HCT116 (cell line): ENCODE measurements at regions not wholly inside any gene's neighbourhood (a gene's known extent, or its start where the extent isn't known, plus 50 kb on each side); places are given as distances from the start of the nearest gene placed in this dataset.

Experiments used
- ATAC-seq: fragments of 200-7000 bp; cut with Tn5 transposase; 2 replicates; pipeline ENCODE4 v1.9.1; 2020; ENCODE audit warnings: mild to moderate bottlenecking, moderate library complexity
- BruUV-seq: library from RNA; stranded (reverse); fragments of 400-500 nt; replicated peaks from 2 replicates; lab custom pipeline; 2021; lab: Mats Ljungman, UMichigan
- CTCF ChIA-PET: fragments of 300-600 bp; sonication (Branson Sonifier 250); formaldehyde crosslinking; loops from one replicate; lab custom pipeline; 2021; ENCODE audit warnings: antibody characterized with exemption; lab: Charles Lee
- POLR2A ChIA-PET: fragments of 300-600, 350-600 bp; sonication (Branson Sonifier 250); formaldehyde crosslinking; loops from one replicate; lab custom pipeline; 2021; ENCODE audit warnings: antibody characterized with exemption; lab: Charles Lee
- RAD21 ChIA-PET, 2 experiments: fragments of 300-600 bp; sonication (Branson Sonifier 250); formaldehyde crosslinking; loops; one replicate each; lab custom pipeline; 2023; ENCODE audit warnings: low total read pairs in 2 of 2; ENCODE audit not compliant: uncharacterized antibody in 2 of 2, unreplicated experiment in 2 of 2, low non-redundant PET in 1 of 2; lab: Charles Lee
- DNase-seq: peaks from one replicate; pipeline ENCODE4 v3.0.0-alpha.2; 2010; ENCODE audit warnings: low read depth, low spot score
- H2AFZ ChIP-seq: fragments of 200-600 bp; shearing (Covaris generic), sonication (generic); 2 replicates; pipeline ENCODE4 v1.6.1; 2017; ENCODE audit warnings: low read depth, mixed run types, mixed read lengths, antibody characterized with exemption, low read length; ENCODE audit not compliant: poor library complexity, severe bottlenecking
- H3K27ac ChIP-seq: 2 replicates; pipeline ENCODE4 v1.5.1; 2012; ENCODE audit warnings: low read depth, low read length
- H3K27me3 ChIP-seq: fragments of 200-600 bp; sonication (generic); 2 replicates; pipeline ENCODE4 v1.6.1; 2016; ENCODE audit warnings: mixed run types, low read length, mixed read lengths; ENCODE audit not compliant: insufficient read depth
- H3K36me3 ChIP-seq, 2 experiments: fragments of 200-500 bp in 1 of 2; fragments of 200-600 bp in 1 of 2; sonication (Bioruptor generic) in 1 of 2; sonication (generic) in 1 of 2; 2 replicates each; pipeline versions ENCODE4 v1.5.1 to v1.6.1; 2014 to 2016; ENCODE audit warnings: low read length in 2 of 2, inconsistent platforms in 1 of 2, mixed read lengths in 1 of 2, mixed run types in 1 of 2; ENCODE audit not compliant: insufficient read depth in 2 of 2, control insufficient read depth in 1 of 2
- H3K4me1 ChIP-seq, 2 experiments: fragments of 200-600 bp in 1 of 2; sonication (generic) in 1 of 2; 2 replicates each; pipeline versions ENCODE4 v1.5.1 to v1.6.1; 2012 to 2017; ENCODE audit warnings: low read length in 2 of 2, inconsistent platforms in 1 of 2, mild to moderate bottlenecking in 1 of 2, mixed read lengths in 1 of 2, mixed run types in 1 of 2, moderate library complexity in 1 of 2; ENCODE audit not compliant: insufficient read depth in 2 of 2, control insufficient read depth in 1 of 2
- H3K4me2 ChIP-seq: fragments of 200-600 bp; sonication (generic); 2 replicates; pipeline ENCODE4 v1.6.1; 2017; ENCODE audit warnings: mixed run types, low read length, mixed read lengths
- H3K4me3 ChIP-seq, 2 experiments: fragments of 200-600 bp in 1 of 2; sonication (generic) in 1 of 2; replicated peaks in 1 of 2; 2 replicates each; pipeline ENCODE4 v1.5.1; 2011 to 2016; ENCODE audit warnings: low read length in 2 of 2, control low read depth in 1 of 2, low read depth in 1 of 2, mild to moderate bottlenecking in 1 of 2, mixed read lengths in 1 of 2, mixed run types in 1 of 2
- H3K79me2 ChIP-seq: fragments of 200-600 bp; sonication (generic); 2 replicates; pipeline ENCODE4 v1.6.1; 2017; ENCODE audit warnings: mild to moderate bottlenecking, mixed run types, low read length, moderate library complexity, mixed read lengths; ENCODE audit not compliant: insufficient read depth
- H3K9ac ChIP-seq: fragments of 200-600 bp; sonication (generic); 2 replicates; pipeline ENCODE4 v1.6.1; 2016; ENCODE audit warnings: low read length, mixed read lengths
- H3K9me2 ChIP-seq: fragments of 200-600 bp; sonication (generic), shearing (Covaris generic); 2 replicates; pipeline ENCODE4 v1.6.1; 2017; ENCODE audit warnings: mixed run types, mild to moderate bottlenecking, moderate library complexity; ENCODE audit not compliant: insufficient read depth
- H3K9me3 ChIP-seq, 2 experiments: fragments of 200-500 bp in 1 of 2; fragments of 200-600 bp in 1 of 2; sonication (Bioruptor generic) in 1 of 2; sonication (generic) in 1 of 2; 2 replicates each; pipeline ENCODE4 v1.6.1; 2014 to 2017; ENCODE audit warnings: low read length in 2 of 2, mixed read lengths in 2 of 2, inconsistent platforms in 1 of 2, low read depth in 1 of 2, mild to moderate bottlenecking in 1 of 2, mixed run types in 1 of 2, moderate library complexity in 1 of 2; ENCODE audit not compliant: control insufficient read depth in 1 of 2, insufficient read depth in 1 of 2
- H4K20me1 ChIP-seq: fragments of 200-600 bp; sonication (generic), shearing (Covaris generic); 2 replicates; pipeline ENCODE4 v1.6.1; 2017; ENCODE audit warnings: mixed run types, mild to moderate bottlenecking, moderate library complexity; ENCODE audit not compliant: insufficient read depth
- CBX3 ChIP-seq: IDR thresholded peaks from 2 replicates; pipeline ENCODE4 v1.6.1; 2012; ENCODE audit warnings: low read depth
- CEBPB ChIP-seq: IDR thresholded peaks from 2 replicates; pipeline ENCODE4 v1.6.1; 2012; ENCODE audit warnings: low read depth
- CTCF ChIP-seq, 3 experiments: fragments of 200-600 bp in 1 of 3; sonication (generic) in 1 of 3; IDR thresholded peaks in 2 of 3; conservative IDR thresholded peaks in 1 of 3; 2 replicates each; pipeline ENCODE4 v1.5.1; 2012 to 2017; ENCODE audit warnings: low read depth in 2 of 3, low read length in 2 of 3, antibody characterized with exemption in 1 of 3, borderline replicate concordance in 1 of 3, control low read depth in 1 of 3, mild to moderate bottlenecking in 1 of 3, mixed read lengths in 1 of 3, mixed run types in 1 of 3, moderate library complexity in 1 of 3; ENCODE audit not compliant: insufficient read depth in 1 of 3
- EGR1 ChIP-seq: IDR thresholded peaks from 2 replicates; pipeline ENCODE4 v1.6.1; 2012; ENCODE audit warnings: low read depth
- ELF1 ChIP-seq: IDR thresholded peaks from 2 replicates; pipeline ENCODE4 v1.6.1; 2012; ENCODE audit warnings: low read depth, borderline replicate concordance
- EZH2 ChIP-seq: fragments of 200-600 bp; sonication (generic); IDR thresholded peaks from 2 replicates; pipeline ENCODE4 v1.6.1; 2017; ENCODE audit warnings: antibody characterized with exemption, mixed run types
- EZH2phosphoT487 ChIP-seq: fragments of 200-600 bp; IDR thresholded peaks from 2 replicates; pipeline ENCODE4 v1.6.1; 2018; ENCODE audit warnings: antibody characterized with exemption, borderline replicate concordance
- FOSL1 ChIP-seq: IDR thresholded peaks from 2 replicates; pipeline ENCODE4 v1.6.1; 2012; ENCODE audit warnings: low read depth
- JUND ChIP-seq: IDR thresholded peaks from 2 replicates; pipeline ENCODE4 v1.6.1; 2012
- POLR2A ChIP-seq: IDR thresholded peaks from 2 replicates; pipeline ENCODE4 v1.7.0; 2011; ENCODE audit warnings: borderline replicate concordance; ENCODE audit not compliant: insufficient read depth, insufficient read length; ENCODE audit errors: extremely low read depth
- POLR2AphosphoS5 ChIP-seq: IDR thresholded peaks from 2 replicates; pipeline ENCODE4 v1.6.1; 2011; ENCODE audit warnings: mild to moderate bottlenecking, low read depth, low read length, moderate library complexity
- RAD21 ChIP-seq: IDR thresholded peaks from 2 replicates; pipeline ENCODE4 v1.6.1; 2012; ENCODE audit warnings: low read depth, mild to moderate bottlenecking
- SIN3A ChIP-seq: IDR thresholded peaks from 2 replicates; pipeline ENCODE4 v1.6.1; 2012; ENCODE audit warnings: low read depth
- SP1 ChIP-seq: IDR thresholded peaks from 2 replicates; pipeline ENCODE4 v1.6.1; 2012; ENCODE audit warnings: low read depth
- TCF7L2 ChIP-seq: IDR thresholded peaks from 2 replicates; pipeline ENCODE4 v1.7.0; 2011; ENCODE audit warnings: borderline replicate concordance, inconsistent platforms; ENCODE audit not compliant: insufficient read depth, insufficient read length; ENCODE audit errors: extremely low read depth
- ZBTB33 ChIP-seq: IDR thresholded peaks from 2 replicates; pipeline ENCODE4 v1.6.1; 2011; ENCODE audit warnings: mild to moderate bottlenecking, low read length, moderate library complexity; ENCODE audit not compliant: insufficient replicate concordance; ENCODE audit errors: extremely low read depth
- ZFX ChIP-seq: fragments of 450-650 bp; IDR thresholded peaks from 2 replicates; pipeline ENCODE4 v1.6.1; 2017
- ZNF274 ChIP-seq: fragments of 200-500 bp; sonication (Bioruptor generic); IDR thresholded peaks from 2 replicates; pipeline ENCODE4 v1.6.1; 2014; ENCODE audit warnings: mild to moderate bottlenecking, low read depth, low read length, inconsistent platforms
- intact Hi-C: fragments of 100-400 bp; cut with micrococcal nuclease; formaldehyde crosslinking; loops from 2 replicates; pipeline ENCODE4 v1.10.0; 2022

DNA sequence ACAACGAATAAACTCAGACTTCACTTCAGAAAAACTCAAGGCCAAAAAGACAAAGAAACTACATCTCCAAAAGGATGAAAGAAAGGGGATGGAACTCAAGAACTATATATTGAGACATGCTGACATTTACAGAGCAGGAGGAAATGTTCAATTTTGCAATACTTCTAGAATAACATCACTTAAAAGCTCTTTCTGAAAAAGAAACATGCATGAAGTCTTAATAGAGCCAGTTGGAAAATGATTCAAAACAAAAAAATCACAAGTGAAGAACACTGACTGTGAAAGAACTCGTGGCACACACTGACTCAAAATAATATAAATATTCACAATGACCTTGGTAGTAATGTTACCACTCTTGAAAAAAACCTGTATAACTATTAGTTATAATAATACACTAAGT is 267.8 kb upstream of the NREP start:
- no TSS peak for BruUV-seq
- intact Hi-C loops, result no loop called here
- TF ChIP-seq POLR2AphosphoS5 (no peak), CEBPB (no peak), SIN3A (no peak), CTCF (IDR thresholded peaks at IDR 0.05 in 2 of 3, conservative IDR thresholded peaks at IDR 0.05 in 1 of 3; ENCODE audit: borderline replicate concordance in 1 of 3, insufficient read depth in 1 of 3, low read depth in 2 of 3, low read length in 2 of 3) (no peak), EZH2phosphoT487 (no peak), SP1 (no peak), POLR2A (no peak), RAD21 (no peak), TCF7L2 (no peak), FOSL1 (no peak), EZH2 (no peak), ELF1 (no peak), ZFX (no peak), JUND (no peak), CBX3 (no peak), ZNF274 (no peak), EGR1 (no peak), ZBTB33 (no peak)
- Histone ChIP-seq H3K4me2 (no peak overlapping the region), H4K20me1 (no peaks in the 10 kb centered on the region), H3K27ac (no peak overlapping the region), H3K36me3 (no peaks in the 10 kb centered on the region), H3K9me3 (no peaks in the 10 kb centered on the region), H2AFZ (no peak overlapping the region), H3K79me2 (no peaks in the 10 kb centered on the region), H3K4me1 (no peaks in the 10 kb centered on the region), H3K4me3 (no peak overlapping the region), H3K27me3 (no peaks in the 10 kb centered on the region), H3K9ac (no peak overlapping the region), H3K9me2 (no peaks in the 10 kb centered on the region)
- CTCF ChIA-PET, result no interaction called here
- RAD21 ChIA-PET, result no interaction called here
- DNase-seq (no peak), ATAC-seq (no peak)
- POLR2A ChIA-PET, result no interaction called here
